Tibial artery (tissue), 4 donors: ENCODE measurements at regions not wholly inside any gene's neighbourhood (a gene's known extent, or its start where the extent isn't known, plus 50 kb on each side); places are given as distances from the start of the nearest gene placed in this dataset.

ENCODE experiments used
- DNase-seq, 2 donors: peaks; one replicate each; pipeline ENCODE4 v3.0.0-alpha.2; 2019
- H3K27ac ChIP-seq, 2 donors: fragments of 200-600 bp; sonication (generic) in 1 of 2; 1 replicate in 1 of 2; 2 replicates in 1 of 2; pipeline ENCODE4 v1.5.1; 2018 to 2019; ENCODE audit warnings: mild to moderate bottlenecking in 1 of 2
- H3K27me3 ChIP-seq, 2 donors: fragments of 200-600 bp; sonication (generic) in 1 of 2; one replicate each; pipeline versions ENCODE4 v1.5.1 to v1.6.0; 2016 to 2019
- H3K36me3 ChIP-seq, 3 donors: fragments of 200-600 bp; sonication (generic) in 2 of 3; one replicate each; pipeline ENCODE4 v1.5.1; 2016 to 2019; ENCODE audit warnings: mild to moderate bottlenecking in 2 of 3
- H3K4me1 ChIP-seq, 4 donors: fragments of 200-600 bp; sonication (generic) in 2 of 4; 1 replicate in 3 of 4; 2 replicates in 1 of 4; pipeline ENCODE4 v1.5.1; 2016 to 2019
- H3K4me3 ChIP-seq, 2 donors: fragments of 200-600 bp; sonication (generic) in 1 of 2; 1 replicate in 1 of 2; 2 replicates in 1 of 2; pipeline ENCODE4 v1.5.1; 2018 to 2019; ENCODE audit warnings: mild to moderate bottlenecking in 2 of 2
- H3K9me3 ChIP-seq, 3 donors: fragments of 200-600 bp; sonication (generic) in 1 of 3; one replicate each; pipeline ENCODE4 v1.5.1; 2016 to 2019
- CTCF ChIP-seq, 2 experiments: fragments of 200-600 bp in 1 of 2; fragments of 450-650 bp in 1 of 2; IDR thresholded peaks; one replicate each; pipeline ENCODE4 v1.5.1; 2017 to 2019; ENCODE audit warnings: antibody characterized with exemption in 2 of 2, mild to moderate bottlenecking in 1 of 2, moderate library complexity in 1 of 2
- intact Hi-C: fragments of 100-400 bp; cut with DNase I; formaldehyde crosslinking; loops from one replicate; pipeline ENCODE4 v1.15.0; 2023; ENCODE audit warnings: low total_unique reads

- no peak for DNase-seq
- Histone ChIP-seq H3K9me3 (peaks cover 0 to 5% (median 0%) of the 10 kb centered on the region in 3 donors), H3K27me3 (no peaks in the 10 kb centered on the region), H3K4me1 (no peaks in the 10 kb centered on the region), H3K36me3 (no peaks in the 10 kb centered on the region), H3K4me3 (no peak overlapping the region), H3K27ac (no peak overlapping the region)
- no peak for TF ChIP-seq CTCF (IDR thresholded peaks at IDR 0.05)
- intact Hi-C loops: no loop called here
Observed at GRCh38 chr16:6576606-6577005, 756.0 kb upstream of the RBFOX1 start.

- intact Hi-C loops: no loop called here
Observed at GRCh38 chr16:6576113-6576512, 756.5 kb upstream of the RBFOX1 start.

GRCh38 chr16:6574146-6574545, 758.5 kb upstream of the RBFOX1 start:
- TF ChIP-seq CTCF (IDR thresholded peaks at IDR 0.05): no peak
- no peak for DNase-seq
- Histone ChIP-seq H3K4me1 (no peaks in the 10 kb centered on the region), H3K27ac (no peak overlapping the region), H3K9me3 (peaks cover 0 to 5% (median 0%) of the 10 kb centered on the region in 3 donors), H3K36me3 (no peaks in the 10 kb centered on the region), H3K4me3 (no peak overlapping the region), H3K27me3 (no peaks in the 10 kb centered on the region)
- intact Hi-C loops: no loop called here

More at GRCh38 chr16:6576113-6576512, 756.5 kb upstream of the RBFOX1 start:
- H3K9me3 ChIP-seq: peaks cover 0 to 5% (median 0%) of the 10 kb centered on the region in 3 donors
- no peak for TF ChIP-seq CTCF (IDR thresholded peaks at IDR 0.05)
- no peaks in the 10 kb centered on the region for H3K4me1 ChIP-seq
- no peak for DNase-seq
- no peaks in the 10 kb centered on the region for H3K36me3 ChIP-seq
- no peak overlapping the region for H3K4me3 ChIP-seq
- no peaks in the 10 kb centered on the region for H3K27me3 ChIP-seq
- no peak overlapping the region for H3K27ac ChIP-seq

GRCh38 chr16:6573577-6573976, 759.1 kb upstream of the RBFOX1 start:
- Histone ChIP-seq H3K4me1 (no peaks in the 10 kb centered on the region), H3K27ac (no peak overlapping the region), H3K36me3 (no peaks in the 10 kb centered on the region), H3K9me3 (peaks cover 0 to 5% (median 0%) of the 10 kb centered on the region in 3 donors), H3K4me3 (no peak overlapping the region), H3K27me3 (no peaks in the 10 kb centered on the region)
- intact Hi-C loops: no loop called here
- DNase-seq: no peak
- TF ChIP-seq CTCF (IDR thresholded peaks at IDR 0.05): no peak

GRCh38 chr16:6571044-6571443, 761.6 kb upstream of the RBFOX1 start:
- no peak overlapping the region for H3K4me3 ChIP-seq
- H3K36me3 ChIP-seq: no peaks in the 10 kb centered on the region
- H3K27ac ChIP-seq: no peak overlapping the region
- intact Hi-C loops: no loop called here
- no peaks in the 10 kb centered on the region for H3K27me3 ChIP-seq
- no peaks in the 10 kb centered on the region for H3K4me1 ChIP-seq
- H3K9me3 ChIP-seq: peaks cover 0 to 5% (median 0%) of the 10 kb centered on the region in 3 donors
- TF ChIP-seq CTCF (IDR thresholded peaks at IDR 0.05): no peak
- no peak for DNase-seq

GRCh38 chr16:6570530-6570929, 762.1 kb upstream of the RBFOX1 start:
- no peaks in the 10 kb centered on the region for H3K36me3 ChIP-seq
- no peak for TF ChIP-seq CTCF (IDR thresholded peaks at IDR 0.05)

More at GRCh38 chr16:6570530-6570929, 762.1 kb upstream of the RBFOX1 start:
- H3K27me3 ChIP-seq: no peaks in the 10 kb centered on the region
- no peak for DNase-seq
- no peaks in the 10 kb centered on the region for H3K4me1 ChIP-seq
- no peak overlapping the region for H3K27ac ChIP-seq
- intact Hi-C loops: no loop called here
- H3K9me3 ChIP-seq: peaks cover 0 to 5% (median 0%) of the 10 kb centered on the region in 3 donors
- H3K4me3 ChIP-seq: no peak overlapping the region
